Amygdala (tissue), 56 donors: ENCODE measurements at regions not wholly inside any gene's neighbourhood (a gene's known extent, or its start where the extent isn't known, plus 50 kb on each side); places are given as distances from the start of the nearest gene placed in this dataset.

Experiments used
- DNase-seq, 56 donors: peaks; one replicate each; lab custom pipeline; 2025; lab: John Stamatoyannopoulos, UW

- DNase-seq: no peak
Observed at GRCh38 chr20:60695226-60696000, 556.6 kb upstream of the CDH4 start.

- DNase-seq: no peak
Observed at GRCh38 chr20:60697252-60697651, 554.8 kb upstream of the CDH4 start.

DNA sequence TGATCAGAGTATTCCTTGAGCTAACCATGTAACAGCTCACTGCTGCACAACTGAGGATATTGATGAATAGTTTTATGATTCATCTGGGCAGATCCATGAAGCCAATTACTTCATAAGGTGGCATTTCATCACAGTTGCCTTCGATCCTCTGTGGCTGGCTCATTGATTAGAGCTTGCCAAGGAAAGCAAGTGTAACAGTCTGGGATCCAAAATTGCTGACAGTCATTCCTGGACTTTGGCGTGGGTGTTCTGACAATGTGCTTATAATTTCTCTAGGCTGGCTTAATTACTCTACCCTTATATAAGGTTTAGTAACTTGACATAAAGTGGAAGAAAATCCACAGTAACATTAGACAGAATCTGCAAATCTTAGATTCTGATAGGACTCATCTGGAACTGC lies 551.3 kb upstream of the CDH4 start:
- DNase-seq: peak in 2 of 56 donors; percentile 3 to 17

DNA sequence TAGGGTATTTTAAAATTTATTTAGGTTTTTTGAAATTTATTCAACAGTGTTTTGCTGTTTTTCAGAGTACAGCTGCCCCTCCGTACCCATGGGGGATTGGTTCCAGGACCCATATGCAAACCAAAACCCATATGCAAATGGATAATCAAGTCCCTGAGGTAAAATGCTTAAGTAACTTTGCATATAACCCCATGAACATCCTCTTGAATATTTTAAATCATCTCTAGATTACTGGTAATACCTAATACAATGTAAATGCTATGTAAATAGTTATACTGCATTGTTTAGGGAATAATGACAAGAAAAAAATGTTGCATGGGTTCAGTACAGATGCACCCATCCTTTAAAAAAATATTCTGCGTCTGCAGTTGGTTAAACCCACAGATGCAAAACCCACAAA lies 547.9 kb upstream of the CDH4 start:
- no peak for DNase-seq

GRCh38 chr20:60713396-60713795 lies 538.7 kb upstream of the CDH4 start:
- DNase-seq: no peak

DNA sequence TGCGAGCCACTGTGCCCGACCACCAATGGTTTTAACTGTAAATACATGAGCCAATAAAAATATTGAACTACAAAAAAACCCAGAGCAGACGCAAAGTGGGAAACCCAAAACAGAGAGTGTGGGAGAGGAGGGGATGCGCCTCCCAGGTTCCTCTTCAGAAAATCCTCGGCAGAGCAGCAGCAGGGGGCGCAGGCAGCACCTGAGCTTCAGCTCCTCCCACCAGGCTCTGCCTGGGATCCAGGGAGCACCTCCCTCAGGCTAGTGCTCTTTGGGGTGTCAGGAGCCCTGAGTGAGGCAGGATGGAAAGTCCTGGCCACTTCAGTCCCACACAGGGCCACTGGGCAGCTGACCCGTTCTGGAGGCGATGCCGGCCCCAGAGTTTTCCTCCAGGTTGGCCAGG lies 536.9 kb upstream of the CDH4 start:
- no peak for DNase-seq

- no peak for DNase-seq
Observed at GRCh38 chr20:60718743-60719480, 533.1 kb upstream of the CDH4 start.

DNA sequence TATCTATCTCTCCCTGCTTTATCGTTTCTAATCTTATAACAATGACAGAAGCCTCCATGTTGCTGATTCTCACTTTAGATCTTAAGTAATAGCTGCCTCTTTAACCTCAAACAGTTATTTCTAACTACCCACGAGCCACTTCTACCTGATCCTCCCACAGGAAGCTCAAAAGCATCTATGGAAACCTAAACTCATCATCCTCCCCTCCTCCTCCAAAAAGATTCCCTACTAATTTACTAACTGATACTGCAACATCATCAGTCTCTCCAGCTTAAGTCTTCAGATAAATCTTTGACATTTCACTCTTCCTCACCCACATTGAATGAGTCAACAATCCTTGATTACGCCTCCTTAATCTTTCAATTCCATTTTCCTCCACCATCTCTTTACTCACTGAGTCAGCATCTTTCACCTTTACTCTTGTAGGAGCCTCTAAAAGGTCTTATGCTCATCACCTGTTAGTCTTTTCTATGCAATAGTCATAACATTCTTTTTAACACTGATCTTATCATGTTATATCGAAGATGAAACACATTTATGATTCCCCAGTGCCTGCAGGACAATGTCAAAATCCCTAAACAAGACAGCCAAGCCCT lies 526.7 kb upstream of the CDH4 start:
- no peak for DNase-seq

GRCh38 chr20:60727425-60727824 lies 524.6 kb upstream of the CDH4 start:
- no peak for DNase-seq

- DNase-seq: no peak
Observed at GRCh38 chr20:60728705-60729104, 523.4 kb upstream of the CDH4 start.

- no peak for DNase-seq
Observed at GRCh38 chr20:60729135-60729900, 522.7 kb upstream of the CDH4 start.

DNA sequence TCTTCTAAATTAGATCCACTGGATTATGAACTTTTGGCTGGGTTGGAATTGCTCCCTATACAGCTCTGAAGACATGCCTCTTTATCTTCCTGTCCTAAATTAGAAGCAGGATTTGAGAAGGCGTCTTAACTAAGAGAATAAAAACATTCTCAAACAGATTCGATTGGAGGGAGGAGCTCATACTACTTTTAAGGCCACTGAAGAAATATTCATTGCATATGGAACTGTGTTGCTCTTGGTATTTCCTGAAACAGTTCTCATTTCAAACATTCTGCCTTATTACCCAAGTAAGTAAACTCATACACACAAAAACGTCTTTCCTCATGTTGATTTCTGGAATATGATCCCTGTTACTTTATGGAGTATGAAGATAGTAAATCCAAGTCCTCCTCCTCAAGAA lies 519.7 kb upstream of the CDH4 start:
- DNase-seq: no peak

GRCh38 chr20:60748086-60748485 lies 504.0 kb upstream of the CDH4 start:
- no peak for DNase-seq

DNA sequence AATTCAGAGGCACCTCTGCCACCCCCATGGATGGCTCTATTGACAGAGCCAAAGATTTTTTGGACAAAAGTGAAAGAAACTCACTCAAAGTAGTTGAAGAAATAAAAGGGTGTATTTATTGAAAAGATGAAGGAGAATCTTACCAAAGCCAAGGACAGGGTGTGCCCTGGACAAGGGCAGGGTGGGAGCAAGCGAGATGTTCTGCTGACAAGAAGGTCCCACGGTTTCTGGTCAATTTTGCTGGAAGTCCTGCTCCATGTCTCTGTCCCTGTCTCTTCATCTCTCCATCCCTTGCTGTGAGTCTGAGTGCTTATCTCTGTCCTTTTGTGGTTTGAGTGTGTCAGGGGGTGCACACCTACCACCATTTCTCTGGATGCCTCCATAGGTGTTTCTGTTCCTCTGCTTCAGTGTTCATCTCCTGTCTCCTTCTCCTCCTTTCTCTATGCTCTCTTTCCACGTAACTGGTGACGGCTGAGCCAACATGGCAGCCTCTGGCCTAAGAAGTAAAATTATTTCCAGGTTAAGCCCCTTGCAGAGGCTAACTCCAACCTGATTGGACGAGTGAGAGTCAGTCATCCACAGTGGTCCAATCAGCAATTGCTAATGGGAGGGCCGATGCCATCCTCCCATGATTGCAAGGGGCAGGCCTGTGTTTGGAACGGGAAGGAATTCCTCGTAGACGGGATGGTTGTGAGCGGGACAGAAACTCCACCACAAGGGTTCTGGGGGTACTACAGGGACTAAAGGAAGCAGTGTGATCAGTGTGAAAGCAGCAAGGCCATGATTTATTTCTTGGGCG lies 502.1 kb upstream of the CDH4 start:
- DNase-seq: peak in 3 of 56 donors; percentile 10 to 13 (median 10)

DNA sequence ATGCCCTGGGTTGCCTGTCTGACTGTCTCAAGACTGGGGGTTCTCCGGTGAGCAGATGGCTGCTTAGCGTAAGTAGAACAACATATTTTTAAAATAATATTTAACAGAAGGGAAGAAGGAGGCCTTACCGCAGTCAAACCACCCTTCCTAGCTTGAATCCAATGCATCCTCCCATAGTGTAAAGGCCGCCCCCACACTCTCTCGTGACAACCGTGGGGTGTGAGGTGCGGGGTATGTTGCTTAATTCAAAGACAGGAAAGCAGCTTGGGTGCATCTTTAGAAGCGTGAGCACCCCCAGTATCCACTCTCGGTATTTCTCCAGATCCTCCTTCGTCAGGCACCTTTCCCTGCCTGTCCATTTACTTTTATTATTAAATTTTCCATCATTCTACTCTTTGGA lies 501.2 kb upstream of the CDH4 start:
- DNase-seq: peak in 13 of 56 donors; percentile 3 to 60 (median 26)

DNA sequence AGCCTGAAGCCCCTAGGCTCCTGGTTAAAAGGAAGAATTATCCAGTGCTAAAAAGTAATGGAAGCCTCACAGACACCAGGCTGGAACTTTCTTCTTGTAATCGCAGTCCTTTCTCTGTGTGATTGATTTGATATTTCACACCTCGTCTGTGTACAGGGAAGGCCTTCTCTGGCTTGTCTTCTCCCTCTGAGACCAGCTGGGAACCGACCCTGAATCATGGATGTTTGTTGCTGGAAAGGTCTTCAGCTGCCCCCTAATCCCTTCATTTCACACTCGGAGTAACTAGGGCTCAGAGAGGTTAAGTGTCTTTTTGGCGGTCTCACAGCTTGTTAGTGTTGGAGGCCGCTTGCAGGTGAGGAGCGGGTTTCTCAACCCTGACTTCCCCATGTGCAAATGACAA lies 500.2 kb upstream of the CDH4 start:
- no peak for DNase-seq

DNA sequence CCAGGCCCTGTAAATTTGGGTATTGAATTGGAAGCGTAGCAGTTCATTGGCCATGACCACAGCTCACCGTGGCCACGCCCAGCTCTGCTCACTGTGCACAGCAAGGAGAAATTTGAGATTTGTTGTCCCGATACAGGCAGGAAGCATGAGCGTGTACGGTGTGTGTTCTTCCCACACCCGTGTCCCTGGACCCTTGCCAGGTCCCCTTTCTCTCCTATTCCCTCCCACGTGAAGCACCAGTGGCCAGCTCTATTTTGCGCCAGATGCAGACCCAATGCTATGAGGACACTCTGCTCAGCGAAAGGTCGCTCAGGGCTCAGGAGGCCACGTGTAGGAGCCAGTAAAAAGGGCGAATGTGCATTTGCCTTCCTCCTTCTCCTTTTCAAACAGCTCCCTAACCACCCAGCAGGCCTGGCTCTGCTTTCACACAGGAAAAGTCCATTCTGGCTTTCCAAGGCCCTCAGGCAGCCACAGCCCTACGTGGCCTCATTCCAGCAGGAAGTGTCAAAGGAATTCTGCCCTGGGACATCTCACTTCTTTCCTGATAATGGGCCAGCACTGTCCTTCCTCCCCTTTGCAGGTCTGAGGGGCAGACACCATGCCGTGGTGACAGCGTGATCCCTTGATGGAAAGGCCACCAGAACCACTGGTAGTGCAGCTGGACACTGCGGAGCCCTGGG lies 499.2 kb upstream of the CDH4 start:
- DNase-seq: no peak

DNA sequence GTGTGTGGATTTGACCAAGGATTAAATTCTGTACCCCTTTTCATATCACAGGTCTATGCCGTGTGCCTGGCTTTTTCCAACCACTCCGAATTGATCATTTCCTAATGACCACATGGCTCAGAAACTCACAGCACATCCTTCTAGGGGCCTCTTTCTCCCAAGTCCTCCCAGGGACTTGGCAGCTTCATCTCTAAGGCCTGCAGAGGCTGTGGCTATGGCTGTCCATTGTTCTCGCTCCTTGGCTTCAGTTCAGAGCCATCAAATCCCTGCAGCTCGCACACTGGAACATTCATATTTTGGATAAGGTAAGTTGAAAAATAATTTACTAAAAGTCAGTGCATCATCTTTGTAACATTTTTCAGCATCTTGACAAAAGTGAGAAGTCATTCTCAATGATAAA lies 497.2 kb upstream of the CDH4 start:
- peak in 3 of 56 donors; percentile 4 to 21 (median 4) for DNase-seq

- no peak for DNase-seq
Observed at GRCh38 chr20:60759651-60760050, 492.4 kb upstream of the CDH4 start.
